GM12872 (cell line): ENCODE measurements at regions not wholly inside any gene's neighbourhood (a gene's known extent, or its start where the extent isn't known, plus 50 kb on each side); places are given as distances from the start of the nearest gene placed in this dataset.

Source experiments
- TF ChIP-seq, protein P1 (sequence below): IDR thresholded peaks from 3 replicates; pipeline ENCODE4 v1.5.1; 2011; ENCODE audit warnings: low read depth, mild to moderate bottlenecking, low read length, moderate library complexity; ENCODE audit not compliant: insufficient read depth

DNA sequence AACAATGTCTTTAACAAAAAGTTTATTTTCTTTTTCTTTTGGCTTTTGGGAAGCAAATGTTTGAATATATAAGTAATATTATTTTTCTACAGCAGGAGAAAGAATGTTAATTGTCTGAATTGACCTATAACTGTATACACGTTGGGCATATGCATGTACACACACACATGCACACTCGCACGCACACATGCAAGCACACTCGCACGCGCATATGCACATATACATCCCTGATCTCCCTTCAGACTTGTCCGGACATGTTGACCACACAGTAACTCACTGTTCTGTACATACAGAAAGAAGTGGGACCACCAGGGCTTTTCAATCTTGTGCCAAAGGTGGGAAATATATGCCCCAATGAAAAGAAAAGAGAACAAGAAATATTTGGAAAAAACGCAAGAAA is 245.1 kb upstream of the APCDD1 start:
- TF ChIP-seq, protein P1, sequence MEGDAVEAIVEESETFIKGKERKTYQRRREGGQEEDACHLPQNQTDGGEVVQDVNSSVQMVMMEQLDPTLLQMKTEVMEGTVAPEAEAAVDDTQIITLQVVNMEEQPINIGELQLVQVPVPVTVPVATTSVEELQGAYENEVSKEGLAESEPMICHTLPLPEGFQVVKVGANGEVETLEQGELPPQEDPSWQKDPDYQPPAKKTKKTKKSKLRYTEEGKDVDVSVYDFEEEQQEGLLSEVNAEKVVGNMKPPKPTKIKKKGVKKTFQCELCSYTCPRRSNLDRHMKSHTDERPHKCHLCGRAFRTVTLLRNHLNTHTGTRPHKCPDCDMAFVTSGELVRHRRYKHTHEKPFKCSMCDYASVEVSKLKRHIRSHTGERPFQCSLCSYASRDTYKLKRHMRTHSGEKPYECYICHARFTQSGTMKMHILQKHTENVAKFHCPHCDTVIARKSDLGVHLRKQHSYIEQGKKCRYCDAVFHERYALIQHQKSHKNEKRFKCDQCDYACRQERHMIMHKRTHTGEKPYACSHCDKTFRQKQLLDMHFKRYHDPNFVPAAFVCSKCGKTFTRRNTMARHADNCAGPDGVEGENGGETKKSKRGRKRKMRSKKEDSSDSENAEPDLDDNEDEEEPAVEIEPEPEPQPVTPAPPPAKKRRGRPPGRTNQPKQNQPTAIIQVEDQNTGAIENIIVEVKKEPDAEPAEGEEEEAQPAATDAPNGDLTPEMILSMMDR: no peak

DNA sequence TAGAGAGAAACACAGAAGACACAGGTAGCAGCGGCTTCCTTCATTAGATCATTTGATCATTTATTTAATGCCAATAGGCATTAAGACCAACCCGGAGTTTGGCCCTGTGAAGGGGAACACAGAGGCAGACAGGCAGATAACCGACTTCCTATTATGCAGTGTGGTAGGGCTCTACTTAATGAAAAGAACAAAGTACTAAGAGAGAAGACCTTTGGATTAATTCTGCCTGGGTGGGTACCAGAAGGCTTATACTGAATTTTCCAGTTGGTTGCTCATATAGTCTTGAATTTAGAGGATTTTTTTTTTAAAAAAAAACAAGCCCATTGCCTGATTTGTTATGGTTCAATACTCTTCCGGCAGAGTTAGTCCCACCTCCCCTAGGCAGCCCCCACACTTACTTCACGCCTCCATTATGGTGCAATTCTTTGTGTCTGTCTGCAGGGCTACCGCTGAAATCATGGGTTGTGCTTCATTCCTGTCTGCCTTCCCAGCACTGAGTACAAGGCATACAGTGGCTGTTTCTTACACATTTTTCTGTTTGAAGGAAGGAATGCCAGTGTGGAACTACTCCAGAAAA is 244.3 kb upstream of the APCDD1 start:
- TF ChIP-seq, protein P1: no peak

DNA sequence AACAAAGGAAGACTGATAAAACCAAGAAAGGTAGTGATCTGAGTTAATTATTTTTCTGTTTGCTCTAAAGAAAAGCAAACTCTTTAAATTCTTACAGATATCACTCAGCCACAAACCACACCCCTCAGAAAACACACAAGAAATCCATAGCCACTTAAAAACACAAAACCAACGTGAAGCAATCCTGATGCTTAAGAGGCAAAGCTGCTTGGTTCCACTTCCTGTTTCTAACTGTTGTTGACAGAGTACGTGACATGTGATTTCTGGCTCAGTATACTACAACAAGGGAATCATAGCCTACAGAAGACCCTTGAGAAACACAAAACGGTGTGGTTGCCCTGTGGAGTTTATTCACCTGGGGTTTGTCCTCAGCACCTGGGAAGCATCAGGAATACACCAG is 240.9 kb upstream of the APCDD1 start:
- TF ChIP-seq, protein P1: no peak

DNA sequence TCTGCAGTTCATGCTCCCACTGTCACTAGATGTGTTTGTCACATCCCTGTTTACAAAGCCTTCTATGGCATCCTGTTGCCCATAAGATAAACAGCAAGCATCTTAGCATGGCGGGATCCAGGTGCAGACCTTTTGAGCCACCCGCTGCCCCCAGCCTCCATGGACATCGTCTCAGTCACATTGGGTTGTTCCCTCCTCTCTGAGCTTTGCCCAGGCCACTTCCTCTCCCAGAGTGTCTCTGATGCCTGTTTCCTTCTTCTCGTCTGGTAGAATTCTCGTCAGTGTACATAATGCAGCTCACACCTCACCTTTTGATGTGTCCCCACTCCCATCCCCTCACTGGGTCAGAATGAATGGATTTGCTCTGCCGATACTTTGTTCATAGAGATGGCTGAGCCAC is 239.0 kb upstream of the APCDD1 start:
- TF ChIP-seq, protein P1: no peak

DNA sequence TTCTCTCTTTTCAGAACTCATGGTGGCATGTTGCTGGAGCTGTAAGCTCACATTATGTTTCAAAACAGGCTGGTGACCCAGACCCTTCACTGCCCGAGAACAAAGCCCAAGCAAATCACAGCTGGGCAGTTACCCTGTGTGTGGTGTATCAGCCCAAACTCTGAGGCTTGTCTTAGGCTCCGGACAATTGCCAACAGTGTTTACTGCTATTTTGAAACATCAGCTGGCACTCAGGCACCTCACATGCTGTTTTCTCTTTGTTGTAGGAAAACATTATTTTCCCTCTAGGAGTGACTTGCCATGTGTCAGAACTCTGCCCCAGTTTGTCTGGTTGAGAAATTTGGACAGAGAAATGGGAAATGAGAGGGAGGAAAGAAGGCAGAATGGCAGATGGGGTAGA is 237.6 kb upstream of the APCDD1 start:
- TF ChIP-seq, protein P1: no peak

DNA sequence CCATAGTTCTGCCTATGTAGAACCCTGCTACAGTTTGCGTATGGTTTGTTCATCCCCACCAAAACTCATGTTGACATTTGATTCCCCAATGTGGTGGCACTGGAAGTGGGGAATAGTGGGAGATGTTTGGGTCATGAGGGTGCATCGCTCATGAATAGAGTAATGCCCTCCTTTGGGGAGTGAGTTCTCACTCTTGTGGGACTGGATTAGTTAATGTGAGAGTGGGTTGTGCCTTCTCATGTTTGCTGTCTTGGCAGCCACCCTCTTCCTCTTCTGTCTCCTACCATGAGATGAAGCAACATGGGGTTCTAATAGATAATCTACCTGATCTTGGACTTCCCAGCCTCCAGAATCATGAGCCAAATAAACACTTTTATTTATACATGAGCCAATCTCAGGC is 237.2 kb upstream of the APCDD1 start:
- TF ChIP-seq, protein P1: no peak

DNA sequence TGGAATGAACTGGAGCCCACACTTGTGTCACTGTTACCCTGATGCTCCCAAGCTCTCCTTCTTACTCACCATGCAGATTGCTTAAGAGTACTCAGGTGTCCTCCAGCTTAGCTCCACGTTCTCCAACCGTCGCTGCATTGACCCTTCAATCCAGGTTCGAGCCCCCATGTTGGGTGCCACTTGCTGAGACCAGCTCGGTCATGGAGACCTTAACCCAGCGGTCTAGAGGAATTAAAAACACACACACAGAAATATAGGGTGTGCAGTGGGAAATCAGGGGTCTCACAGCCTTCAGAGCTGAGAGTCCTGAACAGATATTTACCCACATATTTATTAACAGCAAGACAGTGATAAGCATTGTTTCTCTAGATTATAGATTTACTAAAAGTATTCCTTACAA is 229.1 kb upstream of the APCDD1 start:
- TF ChIP-seq, protein P1: no peak
